Common myeloid progenitor, CD34-positive (primary cell): ENCODE measurements at regions not wholly inside any gene's neighbourhood (a gene's known extent, or its start where the extent isn't known, plus 50 kb on each side); places are given as distances from the start of the nearest gene placed in this dataset.

Source experiments
- CTCF ChIA-PET: fragments of 350-600 bp; sonication (Branson Sonifier 250); formaldehyde crosslinking; loops from one replicate; lab custom pipeline; 2021; ENCODE audit warnings: antibody characterized with exemption; lab: Charles Lee
- POLR2A ChIA-PET: fragments of 350-600 bp; sonication (Branson Sonifier 250); formaldehyde crosslinking; loops from one replicate; lab custom pipeline; 2021; ENCODE audit warnings: antibody characterized with exemption; lab: Charles Lee
- DNase-seq, 3 donors: peaks; one replicate each; pipeline versions ENCODE4 v3.0.0 to v3.0.0-alpha.2; 2013
- H3K27ac ChIP-seq, 2 experiments: 1 replicate in 1 of 2; 2 replicates in 1 of 2; pipeline ENCODE4 v1.7.0; 2013; ENCODE audit warnings: inconsistent platforms in 2 of 2, low read length in 2 of 2, mild to moderate bottlenecking in 2 of 2, low read depth in 1 of 2, moderate library complexity in 1 of 2; ENCODE audit not compliant: severe bottlenecking in 2 of 2, insufficient read depth in 1 of 2, poor library complexity in 1 of 2
- H3K27me3 ChIP-seq, 5 experiments: replicated peaks in 2 of 5; 1 replicate in 3 of 5; 2 replicates in 2 of 5; pipeline versions ENCODE4 v1.6.1 to v1.7.0; 2013; ENCODE audit warnings: low read length in 4 of 5, mild to moderate bottlenecking in 2 of 5, moderate library complexity in 2 of 5, inconsistent platforms in 1 of 5; ENCODE audit not compliant: insufficient read depth in 5 of 5, control insufficient read depth in 4 of 5
- H3K36me3 ChIP-seq, 4 experiments: 1 replicate in 2 of 4; 2 replicates in 2 of 4; pipeline versions ENCODE4 v1.6.1 to v1.7.0; 2013; ENCODE audit warnings: low read length in 3 of 4, control low read depth in 1 of 4, mild to moderate bottlenecking in 1 of 4; ENCODE audit not compliant: control insufficient read depth in 4 of 4, insufficient read depth in 4 of 4
- H3K4me1 ChIP-seq, 4 experiments: 1 replicate in 3 of 4; 2 replicates in 1 of 4; pipeline versions ENCODE4 v1.6.1 to v1.7.1; 2013; ENCODE audit warnings: low read length in 3 of 4, mild to moderate bottlenecking in 3 of 4, control low read depth in 1 of 4, inconsistent platforms in 1 of 4, moderate library complexity in 1 of 4; ENCODE audit not compliant: control insufficient read depth in 4 of 4, insufficient read depth in 4 of 4; ENCODE audit errors: control extremely low read depth in 1 of 4
- H3K4me3 ChIP-seq, 7 experiments: 1 replicate in 4 of 7; 2 replicates in 3 of 7; pipeline versions ENCODE4 v1.5.1 to v1.7.0; 2013; ENCODE audit warnings: mild to moderate bottlenecking in 7 of 7, low read length in 6 of 7, moderate library complexity in 6 of 7, inconsistent platforms in 2 of 7, low read depth in 2 of 7, control low read depth in 1 of 7; ENCODE audit not compliant: insufficient read depth in 4 of 7, control insufficient read depth in 1 of 7; ENCODE audit errors: extremely low read depth in 1 of 7
- H3K9me3 ChIP-seq, 5 experiments: 1 replicate in 4 of 5; 2 replicates in 1 of 5; pipeline versions ENCODE4 v1.6.1 to v1.7.1; 2013; ENCODE audit warnings: low read length in 4 of 5, mild to moderate bottlenecking in 2 of 5, inconsistent platforms in 1 of 5, low read depth in 1 of 5, moderate library complexity in 1 of 5; ENCODE audit not compliant: control insufficient read depth in 4 of 5, insufficient read depth in 2 of 5; ENCODE audit errors: control extremely low read depth in 1 of 5
- WGBS: methylation state at CpG from one replicate; pipeline ENCODE4 v1.1.5; 2013; ENCODE audit not compliant: insufficient coverage; 5-methylcytosine and 5-hydroxymethylcytosine counted together

GRCh38 chr14:89708982-89709625, 245.4 kb downstream of the EFCAB11 start:
- no peak overlapping the region for H3K27ac ChIP-seq
- CTCF ChIA-PET, result interaction anchor here (0.6 kb wide), 1 partner anchor 103 kb away, joined by 3 read pairs; no protein-coding TSS in a partner anchor
- WGBS, result no CpG with 5 or more reads among the region's 3 CpGs
- no peak for DNase-seq
- no peaks in the 10 kb centered on the region for H3K36me3 ChIP-seq
- H3K9me3 ChIP-seq, result peaks cover 3 to 16% (median 9%) of the 10 kb centered on the region in 5 experiments
- POLR2A ChIA-PET, result no interaction called here
- no peaks in the 10 kb centered on the region for H3K4me1 ChIP-seq
- H3K27me3 ChIP-seq, result no peaks in the 10 kb centered on the region
- H3K4me3 ChIP-seq, result no peak overlapping the region

- POLR2A ChIA-PET, result no interaction called here
- no peak for DNase-seq
- H3K9me3 ChIP-seq, result peaks cover 0 to 5% (median 0%) of the 10 kb centered on the region in 5 experiments
- WGBS, result 100% methylated on average over 2 of the region's 2 CpGs
- H3K36me3 ChIP-seq, result no peaks in the 10 kb centered on the region
- no peaks in the 10 kb centered on the region for H3K27me3 ChIP-seq
- no peak overlapping the region for H3K27ac ChIP-seq
- H3K4me3 ChIP-seq, result no peak overlapping the region
- H3K4me1 ChIP-seq, result peaks cover 2 to 3% (median 2%) of the 10 kb centered on the region in 4 experiments
- CTCF ChIA-PET, result interaction anchor here (0.7 to 1.7 kb wide), 2 partner anchors 11 to 14 kb away, joined by 3 to 4 read pairs; no protein-coding TSS in a partner anchor
Measured at GRCh38 chr14:89707086-89707485, 247.4 kb downstream of the EFCAB11 start.

DNA sequence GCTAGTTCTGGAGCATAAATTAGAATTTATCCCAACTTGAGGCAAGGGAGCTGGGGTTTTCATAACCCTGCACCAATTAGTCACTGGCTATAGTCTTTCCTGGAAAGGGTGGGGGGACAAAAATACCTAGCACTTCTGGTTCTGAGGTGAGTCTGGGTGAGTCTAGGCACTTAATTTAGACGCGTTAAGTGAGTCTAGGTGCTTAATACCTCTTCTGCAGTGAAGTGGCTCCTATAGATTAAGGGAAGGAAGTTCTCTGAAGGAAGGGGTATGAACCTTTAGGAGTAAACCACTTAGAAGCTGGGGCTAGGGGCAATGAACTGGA, 251.7 kb downstream of the EFCAB11 start:
- peaks cover 6 to 15% (median 13%) of the 10 kb centered on the region in 4 experiments for H3K4me1 ChIP-seq
- POLR2A ChIA-PET, result interaction anchor here (1.2 kb wide), 1 partner anchor 34 kb away, joined by 3 read pairs; no protein-coding TSS in a partner anchor
- CTCF ChIA-PET, result interaction anchor here (1.3 to 2.4 kb wide), 2 partner anchors 15 to 41 kb away, joined by 3 to 10 read pairs; no protein-coding TSS in a partner anchor
- no peaks in the 10 kb centered on the region for H3K27me3 ChIP-seq
- 100% methylated on average over 2 of the region's 2 CpGs for WGBS
- no peak overlapping the region for H3K27ac ChIP-seq
- no peaks in the 10 kb centered on the region for H3K36me3 ChIP-seq
- H3K9me3 ChIP-seq, result peaks cover 0 to 1% (median 0%) of the 10 kb centered on the region in 5 experiments
- no peak overlapping the region for H3K4me3 ChIP-seq
- DNase-seq, result no peak

- Histone ChIP-seq H3K4me3 (peak overlapping the region in 6 of 7 experiments; percentile 12 to 66 (median 52)), H3K9me3 (peaks cover 0 to 1% (median 0%) of the 10 kb centered on the region in 5 experiments), H3K27ac (peak overlapping the region in 1 of 2 experiments; percentile 9), H3K36me3 (no peaks in the 10 kb centered on the region), H3K4me1 (peaks cover 6 to 15% (median 13%) of the 10 kb centered on the region in 4 experiments), H3K27me3 (no peaks in the 10 kb centered on the region)
- POLR2A ChIA-PET, result interaction anchor here (1.2 kb wide), 1 partner anchor 33 kb away, joined by 3 read pairs; no protein-coding TSS in a partner anchor
- peak in 1 of 3 donors; percentile 21 for DNase-seq
- 78% methylated on average over 3 of the region's 6 CpGs for WGBS
- CTCF ChIA-PET, result interaction anchor here (1.1 to 2.4 kb wide), 3 partner anchors 16 to 273 kb away, joined by 3 to 10 read pairs (median 3); no protein-coding TSS in a partner anchor
Measured at GRCh38 chr14:89702073-89702875, 252.3 kb downstream of the EFCAB11 start.

- DNase-seq, result peak; percentile 56 to 81 (median 76)
- WGBS, result 11% methylated on average over 45 of the region's 81 CpGs
Measured at GRCh38 chr14:89701211-89702043, 253.1 kb downstream of the EFCAB11 start.

DNA sequence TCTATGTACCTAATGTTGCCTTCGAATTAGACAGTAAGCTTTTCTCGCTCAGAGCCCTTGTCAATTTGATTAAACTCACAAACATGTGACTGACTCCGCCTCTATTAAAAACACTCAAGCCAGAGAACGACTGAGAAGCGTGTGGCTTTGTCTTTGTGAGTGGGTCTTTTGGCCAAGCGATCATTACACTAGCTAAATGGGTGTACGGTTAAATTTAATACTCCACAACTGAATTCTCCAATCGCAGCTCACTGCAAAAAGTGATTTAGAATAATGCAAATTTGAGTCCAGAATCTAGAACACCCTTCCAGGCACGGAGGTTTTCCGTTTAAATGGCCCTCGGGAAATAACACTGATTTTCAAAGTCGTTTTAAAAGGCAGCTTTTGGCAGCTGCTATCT, 253.7 kb downstream of the EFCAB11 start:
- H3K27ac ChIP-seq, result peak overlapping the region in 1 of 2 experiments; percentile 32

More at GRCh38 chr14:89701211-89702043, 253.1 kb downstream of the EFCAB11 start:
- H3K36me3 ChIP-seq, result no peaks in the 10 kb centered on the region
- peaks cover 6 to 15% (median 13%) of the 10 kb centered on the region in 4 experiments for H3K4me1 ChIP-seq
- ChIA-PET CTCF (interaction anchor here (1.1 to 2.4 kb wide), 5 partner anchors 16 to 272 kb away, joined by 3 to 10 read pairs (median 3); no protein-coding TSS in a partner anchor), POLR2A (interaction anchor here (1.1 to 1.2 kb wide), 2 partner anchors 32 to 97 kb away, joined by 3 read pairs; no protein-coding TSS in a partner anchor)
- peaks cover 0 to 1% (median 0%) of the 10 kb centered on the region in 5 experiments for H3K9me3 ChIP-seq
- peak overlapping the region in 6 of 7 experiments; percentile 54 to 78 (median 67) for H3K4me3 ChIP-seq
- H3K27me3 ChIP-seq, result no peaks in the 10 kb centered on the region
- H3K27ac ChIP-seq, result peak overlapping the region in 1 of 2 experiments; percentile 32

More for the DNA sequence above, 253.7 kb downstream of the EFCAB11 start:
- POLR2A ChIA-PET, result interaction anchor here (1.1 kb wide), 1 partner anchor 96 kb away, joined by 3 read pairs; no protein-coding TSS in a partner anchor
- 61% methylated on average over 5 of the region's 12 CpGs for whole genome bisulfite sequencing
- Histone ChIP-seq H3K9me3 (peaks cover 0 to 1% (median 0%) of the 10 kb centered on the region in 5 experiments), H3K4me1 (peaks cover 6 to 15% (median 13%) of the 10 kb centered on the region in 4 experiments), H3K4me3 (peak overlapping the region in 6 of 7 experiments; percentile 54 to 78 (median 67)), H3K27me3 (no peaks in the 10 kb centered on the region), H3K36me3 (no peaks in the 10 kb centered on the region)
- no peak for DNase-seq
- CTCF ChIA-PET, result interaction anchor here (0.8 to 1.7 kb wide), 3 partner anchors 18 to 86 kb away, joined by 3 to 8 read pairs (median 3); no protein-coding TSS in a partner anchor
